Natural killer cell (primary cell): ENCODE measurements at regions not wholly inside any gene's neighbourhood (a gene's known extent, or its start where the extent isn't known, plus 50 kb on each side); places are given as distances from the start of the nearest gene placed in this dataset.

Source experiments
- ATAC-seq, 3 donors: fragments of 150-1000 bp in 2 of 3; fragments of 200-7000 bp in 1 of 3; cut with Tn5 transposase; 1 replicate in 1 of 3; 2 replicates in 2 of 3; pipeline ENCODE4 v1.10.0; 2021; ENCODE audit warnings: mild to moderate bottlenecking in 2 of 3, moderate library complexity in 2 of 3
- DNase-seq, 2 donors: peaks; one replicate each; pipeline versions ENCODE4 v3.0.0 to v3.0.0-alpha.2; 2013 to 2021; ENCODE audit warnings: mixed read lengths in 1 of 2
- H3K27ac ChIP-seq: one replicate; pipeline ENCODE4 v1.5.1; 2013; ENCODE audit warnings: mild to moderate bottlenecking, low read length
- H3K27me3 ChIP-seq: one replicate; pipeline ENCODE4 v1.6.1; 2013; ENCODE audit warnings: low read length; ENCODE audit not compliant: control insufficient read depth, insufficient read depth
- H3K36me3 ChIP-seq: one replicate; pipeline ENCODE4 v1.6.1; 2013; ENCODE audit warnings: low read length; ENCODE audit not compliant: control insufficient read depth, insufficient read depth
- H3K4me1 ChIP-seq: one replicate; pipeline ENCODE4 v1.6.1; 2013; ENCODE audit warnings: low read length; ENCODE audit not compliant: control insufficient read depth, insufficient read depth
- H3K4me3 ChIP-seq: one replicate; pipeline ENCODE4 v1.5.1; 2013; ENCODE audit warnings: low read length
- H3K9me3 ChIP-seq: one replicate; pipeline ENCODE4 v1.6.1; 2013; ENCODE audit warnings: low read length; ENCODE audit not compliant: control insufficient read depth, insufficient read depth
- H3K27ac Mint-ChIP-seq, 2 donors: one replicate each; pipeline ENCODE4 v1.8.0; 2022; ENCODE audit warnings: mild to moderate bottlenecking in 2 of 2, mixed read lengths in 2 of 2, moderate library complexity in 1 of 2
- H3K27me3 Mint-ChIP-seq, 2 donors: one replicate each; pipeline ENCODE4 v1.8.0; 2022; ENCODE audit warnings: low read depth in 2 of 2, mixed read lengths in 2 of 2
- H3K36me3 Mint-ChIP-seq: one replicate; pipeline ENCODE4 v1.8.0; 2022; ENCODE audit warnings: mixed read lengths
- H3K4me1 Mint-ChIP-seq, 2 donors: one replicate each; pipeline ENCODE4 v1.8.0; 2022; ENCODE audit warnings: mixed read lengths in 2 of 2
- H3K4me3 Mint-ChIP-seq: one replicate; pipeline ENCODE4 v1.8.0; 2022; ENCODE audit warnings: mild to moderate bottlenecking, moderate library complexity, mixed read lengths
- H3K9me3 Mint-ChIP-seq, 2 donors: one replicate each; pipeline ENCODE4 v1.8.0; 2022; ENCODE audit warnings: mixed read lengths in 2 of 2
- CTCF ChIP-seq: fragments of 200-600 bp; IDR thresholded peaks from one replicate; pipeline ENCODE4 v1.8.0; 2022; ENCODE audit warnings: antibody characterized with exemption
- WGBS: methylation state at CpG from one replicate; pipeline ENCODE4 v1.1.7; 2013; ENCODE audit warnings: missing lambda C conversion rate; ENCODE audit not compliant: insufficient coverage; 5-methylcytosine and 5-hydroxymethylcytosine counted together
- intact Hi-C: fragments of 100-400 bp; cut with micrococcal nuclease; formaldehyde crosslinking; loops from one replicate; pipeline ENCODE4 v1.14.2; 2022

- H3K36me3 Mint-ChIP-seq: no peaks in the 10 kb centered on the region
- intact Hi-C loops: no loop called here
Measured at GRCh38 chr3:102304550-102304949, 130.3 kb upstream of the ZPLD1 start.

GRCh38 chr3:102307442-102307841 lies 127.4 kb upstream of the ZPLD1 start:
- no peaks in the 10 kb centered on the region for H3K4me1 Mint-ChIP-seq

More at GRCh38 chr3:102304550-102304949, 130.3 kb upstream of the ZPLD1 start:
- H3K9me3 Mint-ChIP-seq: peaks cover 0 to 2% of the 10 kb centered on the region in 2 donors
- Histone ChIP-seq H3K27ac (no peak overlapping the region), H3K27me3 (no peaks in the 10 kb centered on the region), H3K36me3 (no peaks in the 10 kb centered on the region), H3K9me3 (no peaks in the 10 kb centered on the region), H3K4me3 (no peak overlapping the region), H3K4me1 (no peaks in the 10 kb centered on the region)
- H3K4me3 Mint-ChIP-seq: no peak overlapping the region
- TF ChIP-seq CTCF: no peak
- ATAC-seq: no peak
- no peak overlapping the region for H3K27ac Mint-ChIP-seq
- no peak for DNase-seq
- no peaks in the 10 kb centered on the region for H3K4me1 Mint-ChIP-seq
- 84% methylated on average over 3 of the region's 3 CpGs for WGBS
- H3K27me3 Mint-ChIP-seq: no peaks in the 10 kb centered on the region

GRCh38 chr3:102329066-102329465 lies 105.7 kb upstream of the ZPLD1 start:
- H3K36me3 Mint-ChIP-seq: no peaks in the 10 kb centered on the region
- intact Hi-C loops: no loop called here
- no peaks in the 10 kb centered on the region for H3K27me3 ChIP-seq
- no peak overlapping the region for H3K27ac Mint-ChIP-seq
- no peaks in the 10 kb centered on the region for H3K4me1 ChIP-seq
- no peaks in the 10 kb centered on the region for H3K4me1 Mint-ChIP-seq
- no peaks in the 10 kb centered on the region for H3K27me3 Mint-ChIP-seq
- 100% methylated on average over 1 of the region's 1 CpG for WGBS
- H3K27ac ChIP-seq: no peak overlapping the region
- no peak overlapping the region for H3K4me3 Mint-ChIP-seq
- H3K9me3 Mint-ChIP-seq: peaks cover 0 to 2% of the 10 kb centered on the region in 2 donors
- no peak for TF ChIP-seq CTCF
- DNase-seq (no peak), ATAC-seq (no peak)
- H3K36me3 ChIP-seq: no peaks in the 10 kb centered on the region
- H3K4me3 ChIP-seq: no peak overlapping the region
- H3K9me3 ChIP-seq: no peaks in the 10 kb centered on the region

More at GRCh38 chr3:102307442-102307841, 127.4 kb upstream of the ZPLD1 start:
- Mint-ChIP-seq H3K27me3 (no peaks in the 10 kb centered on the region), H3K9me3 (peaks cover 6% of the 10 kb centered on the region in 2 donors), H3K4me3 (no peak overlapping the region), H3K27ac (no peak overlapping the region), H3K36me3 (no peaks in the 10 kb centered on the region)
- Histone ChIP-seq H3K4me1 (no peaks in the 10 kb centered on the region), H3K27me3 (no peaks in the 10 kb centered on the region), H3K9me3 (no peaks in the 10 kb centered on the region), H3K4me3 (no peak overlapping the region), H3K36me3 (no peaks in the 10 kb centered on the region), H3K27ac (no peak overlapping the region)
- ATAC-seq (no peak), DNase-seq (peak in 1 of 2 donors; percentile 2)
- intact Hi-C loops: no loop called here
- no peak for TF ChIP-seq CTCF
- WGBS: 65% methylated on average over 2 of the region's 2 CpGs

GRCh38 chr3:102329561-102329960 lies 105.3 kb upstream of the ZPLD1 start:
- no peaks in the 10 kb centered on the region for H3K27me3 ChIP-seq
- no peak overlapping the region for H3K4me3 Mint-ChIP-seq
- intact Hi-C loops: no loop called here
- no peaks in the 10 kb centered on the region for H3K36me3 Mint-ChIP-seq
- no peak overlapping the region for H3K4me3 ChIP-seq
- no peaks in the 10 kb centered on the region for H3K36me3 ChIP-seq
- ATAC-seq (no peak), DNase-seq (no peak)
- no peaks in the 10 kb centered on the region for H3K27me3 Mint-ChIP-seq
- H3K27ac Mint-ChIP-seq: no peak overlapping the region
- H3K9me3 Mint-ChIP-seq: peaks cover 0 to 2% of the 10 kb centered on the region in 2 donors
- TF ChIP-seq CTCF: no peak
- no peaks in the 10 kb centered on the region for H3K4me1 Mint-ChIP-seq
- WGBS: no CpG with 5 or more reads among the region's 1 CpG
- H3K27ac ChIP-seq: no peak overlapping the region
- H3K9me3 ChIP-seq: no peaks in the 10 kb centered on the region
- H3K4me1 ChIP-seq: no peaks in the 10 kb centered on the region
